ENCODE measurements at regions not wholly inside any gene's neighbourhood (a gene's known extent, or its start where the extent isn't known, plus 50 kb on each side); places are given as distances from the start of the nearest gene placed in this dataset.

- no peak overlapping the region for H3K4me3 ChIP-seq (replicated peaks in 1 of 3; ENCODE audit: low read depth in 2 of 3, low read length in 3 of 3)
- H3K4me2 ChIP-seq (replicated peaks; ENCODE audit: extremely low read depth, low read length, poor library complexity, severe bottlenecking) = no peak overlapping the region
- WGBS (ENCODE audit: insufficient coverage) = 95% methylated on average over 3 of the region's 5 CpGs
Measured at GRCh38 chr2:186976329-186976728, 127.4 kb upstream of the ZSWIM2 start.

GRCh38 chr2:186972281-186972970 lies 123.5 kb upstream of the ZSWIM2 start:
- Histone ChIP-seq H3K4me3 (replicated peaks in 1 of 3; ENCODE audit: low read depth in 2 of 3, low read length in 3 of 3) (no peak overlapping the region), H4K20me1 (ENCODE audit: insufficient read depth, low read length) (no peaks in the 10 kb centered on the region), H2AFZ (ENCODE audit: insufficient read depth, low read depth, low read length, poor library complexity, severe bottlenecking) (no peak overlapping the region), H3K9ac (ENCODE audit: insufficient read depth, low read length, poor library complexity, severe bottlenecking) (no peak overlapping the region), H3K36me3 (replicated peaks in 1 of 2; ENCODE audit: control insufficient read depth in 1 of 2, insufficient read depth in 2 of 2, low read length in 2 of 2) (no peaks in the 10 kb centered on the region), H3K9me3 (replicated peaks in 1 of 2; ENCODE audit: control insufficient read depth in 1 of 2, insufficient read depth in 1 of 2, low read length in 2 of 2) (no peaks in the 10 kb centered on the region), H3K27ac (ENCODE audit: low read depth in 1 of 2, low read length in 2 of 2) (no peak overlapping the region), H3K4me1 (ENCODE audit: control insufficient read depth in 1 of 2, insufficient read depth in 2 of 2, low read length in 2 of 2) (no peaks in the 10 kb centered on the region), H3K79me2 (ENCODE audit: insufficient read depth, low read length) (no peaks in the 10 kb centered on the region), H3K4me2 (replicated peaks; ENCODE audit: extremely low read depth, low read length, poor library complexity, severe bottlenecking) (no peak overlapping the region), H3K27me3 (ENCODE audit: control insufficient read depth in 2 of 2, insufficient read depth in 2 of 2, low read length in 2 of 2) (no peaks in the 10 kb centered on the region)
- H3K4me3 Mint-ChIP-seq = no peak overlapping the region
- WGBS (ENCODE audit: insufficient coverage) = 96% methylated on average over 6 of the region's 7 CpGs
- H3K9me3 Mint-ChIP-seq = peaks cover 3 to 15% (median 7%) of the 10 kb centered on the region in 7 donors
- H3K27ac Mint-ChIP-seq = no peak overlapping the region
- no peaks in the 10 kb centered on the region for H3K4me1 Mint-ChIP-seq
- no peak for DNase-seq
- TF ChIP-seq, protein P1, sequence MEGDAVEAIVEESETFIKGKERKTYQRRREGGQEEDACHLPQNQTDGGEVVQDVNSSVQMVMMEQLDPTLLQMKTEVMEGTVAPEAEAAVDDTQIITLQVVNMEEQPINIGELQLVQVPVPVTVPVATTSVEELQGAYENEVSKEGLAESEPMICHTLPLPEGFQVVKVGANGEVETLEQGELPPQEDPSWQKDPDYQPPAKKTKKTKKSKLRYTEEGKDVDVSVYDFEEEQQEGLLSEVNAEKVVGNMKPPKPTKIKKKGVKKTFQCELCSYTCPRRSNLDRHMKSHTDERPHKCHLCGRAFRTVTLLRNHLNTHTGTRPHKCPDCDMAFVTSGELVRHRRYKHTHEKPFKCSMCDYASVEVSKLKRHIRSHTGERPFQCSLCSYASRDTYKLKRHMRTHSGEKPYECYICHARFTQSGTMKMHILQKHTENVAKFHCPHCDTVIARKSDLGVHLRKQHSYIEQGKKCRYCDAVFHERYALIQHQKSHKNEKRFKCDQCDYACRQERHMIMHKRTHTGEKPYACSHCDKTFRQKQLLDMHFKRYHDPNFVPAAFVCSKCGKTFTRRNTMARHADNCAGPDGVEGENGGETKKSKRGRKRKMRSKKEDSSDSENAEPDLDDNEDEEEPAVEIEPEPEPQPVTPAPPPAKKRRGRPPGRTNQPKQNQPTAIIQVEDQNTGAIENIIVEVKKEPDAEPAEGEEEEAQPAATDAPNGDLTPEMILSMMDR (IDR thresholded peaks at IDR 0.05) = no peak
- intact Hi-C loops (cut with micrococcal nuclease) = no loop called here
- H3K27me3 Mint-ChIP-seq (ENCODE audit: low read depth in 3 of 3) = peaks cover 0 to 6% (median 1%) of the 10 kb centered on the region in 3 donors
- no peaks in the 10 kb centered on the region for H3K36me3 Mint-ChIP-seq

More at GRCh38 chr2:186976329-186976728, 127.4 kb upstream of the ZSWIM2 start:
- no peaks in the 10 kb centered on the region for H3K27me3 ChIP-seq (ENCODE audit: control insufficient read depth in 2 of 2, insufficient read depth in 2 of 2, low read length in 2 of 2)
- no peak overlapping the region for H2AFZ ChIP-seq (ENCODE audit: insufficient read depth, low read depth, low read length, poor library complexity, severe bottlenecking)
- TF ChIP-seq, protein P1 (IDR thresholded peaks at IDR 0.05) = no peak
- no peak overlapping the region for H3K27ac Mint-ChIP-seq
- no peak overlapping the region for H3K27ac ChIP-seq (ENCODE audit: low read depth in 1 of 2, low read length in 2 of 2)
- no peaks in the 10 kb centered on the region for H3K4me1 Mint-ChIP-seq
- DNase-seq = no peak
- peaks cover 0 to 3% of the 10 kb centered on the region in 2 donors for H3K9me3 ChIP-seq (replicated peaks in 1 of 2; ENCODE audit: control insufficient read depth in 1 of 2, insufficient read depth in 1 of 2, low read length in 2 of 2)
- no peak overlapping the region for H3K9ac ChIP-seq (ENCODE audit: insufficient read depth, low read length, poor library complexity, severe bottlenecking)
- peaks cover 3 to 15% (median 5%) of the 10 kb centered on the region in 7 donors for H3K9me3 Mint-ChIP-seq
- H3K4me1 ChIP-seq (ENCODE audit: control insufficient read depth in 1 of 2, insufficient read depth in 2 of 2, low read length in 2 of 2) = no peaks in the 10 kb centered on the region
- H3K36me3 ChIP-seq (replicated peaks in 1 of 2; ENCODE audit: control insufficient read depth in 1 of 2, insufficient read depth in 2 of 2, low read length in 2 of 2) = no peaks in the 10 kb centered on the region
- H3K36me3 Mint-ChIP-seq = no peaks in the 10 kb centered on the region
- no peaks in the 10 kb centered on the region for H3K79me2 ChIP-seq (ENCODE audit: insufficient read depth, low read length)
- intact Hi-C loops (cut with micrococcal nuclease) = no loop called here
- H3K4me3 Mint-ChIP-seq = no peak overlapping the region
- no peaks in the 10 kb centered on the region for H4K20me1 ChIP-seq (ENCODE audit: insufficient read depth, low read length)
- H3K27me3 Mint-ChIP-seq (ENCODE audit: low read depth in 3 of 3) = peaks cover 0 to 5% (median 0%) of the 10 kb centered on the region in 3 donors
